ENCODE measurements at regions not wholly inside any gene's neighbourhood (a gene's known extent, or its start where the extent isn't known, plus 50 kb on each side); places are given as distances from the start of the nearest gene placed in this dataset.
A peak's percentile ranks its signal among the peaks of the same experiment; 100 is the strongest.

DNA sequence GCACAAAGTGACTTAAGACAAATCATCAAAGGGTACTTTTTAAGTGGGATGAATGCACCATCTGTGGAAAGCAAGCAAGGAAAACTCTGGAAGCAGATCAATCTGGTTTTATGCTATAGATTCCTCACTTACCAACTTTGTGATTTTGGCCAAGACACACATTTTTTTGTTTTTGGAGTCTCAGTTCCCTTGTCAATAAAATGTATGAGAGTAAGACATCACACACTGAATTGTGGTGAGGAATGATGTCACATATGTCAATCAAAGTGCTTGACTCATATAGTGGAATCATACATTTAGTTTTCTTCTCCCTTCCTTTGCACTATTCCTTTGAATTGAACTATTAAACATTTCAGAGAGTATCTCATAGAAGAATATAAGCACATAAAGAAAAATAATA lies 620.5 kb upstream of the CITED2 start:
- DNase-seq: peak; percentile 27

DNA sequence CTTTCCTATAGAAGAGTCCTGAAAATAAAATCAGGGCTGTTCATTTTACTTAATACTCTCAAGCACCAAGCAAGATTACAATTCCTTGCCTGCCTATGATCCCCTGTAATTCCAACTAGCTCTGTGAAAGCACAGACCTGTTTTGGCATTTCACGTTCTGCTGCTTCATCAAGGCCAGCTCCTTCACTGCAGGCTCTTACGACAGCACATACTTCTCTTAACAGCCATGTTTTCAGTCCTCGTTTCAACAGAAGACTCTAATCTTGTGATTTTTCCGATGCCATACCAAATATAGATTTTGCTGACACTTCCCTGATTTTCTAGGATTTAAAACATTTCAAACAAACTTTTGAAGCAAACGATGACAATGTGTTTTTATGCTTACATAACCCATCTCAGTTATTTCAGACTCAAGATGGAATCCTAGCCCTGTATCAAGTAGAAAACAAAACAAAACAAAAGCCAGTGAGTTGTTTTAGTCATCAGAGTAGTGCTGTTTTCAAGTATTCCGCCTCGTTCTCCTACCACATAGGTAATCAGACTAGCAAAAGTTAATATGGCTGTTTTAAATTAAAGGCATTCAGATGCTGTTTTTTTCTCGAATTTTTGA lies 616.5 kb upstream of the CITED2 start:
- peak; percentile 34 for DNase-seq

DNA sequence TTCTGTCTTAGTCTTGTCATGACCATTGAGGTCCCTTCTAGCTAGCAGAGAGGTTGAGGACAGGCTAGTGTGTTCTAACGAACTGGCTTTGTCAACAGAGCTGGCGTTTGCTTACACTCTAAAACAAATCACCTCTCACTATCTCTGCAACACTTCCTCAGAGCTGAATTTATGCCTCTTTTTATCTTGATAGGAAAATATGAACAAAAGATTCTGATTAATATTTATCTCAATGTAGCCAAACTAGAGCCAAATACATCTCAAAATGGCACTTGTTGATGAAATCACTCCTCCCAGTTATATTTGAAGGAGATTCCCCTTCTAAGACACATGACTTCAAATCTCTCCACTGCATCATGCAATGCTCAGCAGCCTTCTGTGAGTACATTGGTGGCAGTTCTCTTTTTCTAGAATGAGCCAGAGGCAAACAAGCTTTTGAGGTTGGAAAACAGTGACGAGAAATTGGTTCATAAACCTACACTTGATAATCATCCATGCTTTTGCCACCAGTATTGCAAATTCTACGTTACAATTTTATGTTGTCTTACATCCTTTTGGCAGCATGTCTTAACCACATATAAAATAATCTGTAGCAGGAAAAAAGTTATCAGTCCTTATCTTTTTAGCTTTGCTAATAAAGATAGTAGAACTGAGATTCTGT lies 615.7 kb upstream of the CITED2 start:
- DNase-seq: no peak

DNA sequence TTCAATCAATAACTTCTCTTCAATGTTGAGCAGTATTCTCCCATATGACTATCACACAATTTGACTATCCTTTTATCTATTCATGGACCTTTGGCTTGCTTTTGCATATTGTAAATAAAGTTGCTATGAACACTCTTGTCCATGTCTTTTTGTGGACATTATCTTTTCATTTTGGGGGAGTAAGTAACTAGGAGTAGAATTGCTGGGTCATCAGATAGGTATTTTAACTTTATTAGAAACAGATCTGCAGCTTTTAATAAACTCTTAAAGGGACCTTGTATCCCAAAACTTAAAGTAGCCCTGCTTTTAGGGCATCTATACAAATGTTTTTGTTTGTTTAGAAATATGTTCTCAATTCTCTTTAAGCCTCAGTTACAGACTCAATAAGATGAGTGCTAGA lies 614.2 kb upstream of the CITED2 start:
- peak; percentile 64 for DNase-seq

DNA sequence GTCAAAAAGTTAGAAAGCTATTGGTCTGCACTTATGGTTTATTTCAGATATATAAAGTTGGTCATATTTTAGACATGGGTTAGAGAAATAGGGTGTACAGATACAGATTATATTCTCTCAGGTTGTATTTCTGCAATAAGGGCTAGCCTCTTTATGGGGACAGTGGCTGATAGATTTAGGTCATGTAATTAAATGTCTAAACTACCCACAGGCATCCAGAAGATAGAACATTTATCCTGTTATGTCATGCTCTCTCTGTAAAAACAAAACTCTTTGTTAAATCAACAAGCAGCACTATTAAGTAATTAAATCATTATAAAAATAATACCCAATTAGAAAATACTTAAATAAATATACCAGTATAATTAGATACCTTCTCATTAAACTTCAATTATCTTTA lies 612.6 kb upstream of the CITED2 start:
- no peak for DNase-seq

DNA sequence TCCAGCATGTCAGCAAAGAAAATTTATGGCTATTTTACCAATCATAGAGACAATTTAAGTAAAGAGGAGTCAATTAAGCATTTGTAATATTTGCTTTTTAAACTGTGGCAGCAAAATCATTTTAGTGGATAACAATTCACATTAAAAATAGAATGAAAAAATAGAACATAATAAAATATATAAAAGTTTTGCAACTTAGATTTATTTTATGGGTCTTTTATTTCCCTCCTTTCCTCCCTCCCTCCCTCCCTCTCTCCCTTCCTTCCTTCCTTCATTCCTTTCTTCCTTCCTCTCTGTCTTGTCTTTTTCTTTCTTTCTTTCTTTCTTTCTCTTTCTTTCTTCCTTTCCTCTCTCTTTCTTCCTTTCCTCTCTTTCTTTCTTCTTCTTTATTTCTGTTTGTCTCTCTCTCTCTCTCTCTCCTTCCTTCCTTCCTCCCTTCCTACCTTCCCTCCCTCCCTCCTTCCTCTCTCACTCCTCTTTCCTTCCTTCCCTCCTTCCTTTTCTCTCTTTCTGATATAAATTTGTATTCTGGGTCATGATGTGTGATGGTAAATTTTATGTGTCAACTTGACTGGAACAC lies 610.9 kb upstream of the CITED2 start:
- DNase-seq: no peak

DNA sequence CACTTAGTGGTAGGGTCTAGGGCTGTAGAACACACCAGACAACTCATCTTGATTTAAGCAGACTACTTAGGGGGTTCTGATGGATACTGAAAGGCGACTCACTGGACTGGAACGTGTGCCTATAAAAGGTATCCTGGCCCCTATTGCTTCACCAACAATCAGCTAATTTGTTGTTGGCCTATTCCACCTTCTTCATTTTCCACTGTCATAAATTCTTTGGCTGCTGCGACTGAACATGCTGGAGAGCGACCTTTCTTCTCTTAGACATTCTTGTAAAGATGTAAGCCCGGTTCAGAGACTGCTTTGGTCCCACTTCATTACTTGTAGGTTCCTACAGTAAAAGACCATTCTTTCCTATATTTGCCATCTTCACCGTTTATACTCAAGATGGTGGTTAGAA lies 609.9 kb upstream of the CITED2 start:
- no peak for DNase-seq

DNA sequence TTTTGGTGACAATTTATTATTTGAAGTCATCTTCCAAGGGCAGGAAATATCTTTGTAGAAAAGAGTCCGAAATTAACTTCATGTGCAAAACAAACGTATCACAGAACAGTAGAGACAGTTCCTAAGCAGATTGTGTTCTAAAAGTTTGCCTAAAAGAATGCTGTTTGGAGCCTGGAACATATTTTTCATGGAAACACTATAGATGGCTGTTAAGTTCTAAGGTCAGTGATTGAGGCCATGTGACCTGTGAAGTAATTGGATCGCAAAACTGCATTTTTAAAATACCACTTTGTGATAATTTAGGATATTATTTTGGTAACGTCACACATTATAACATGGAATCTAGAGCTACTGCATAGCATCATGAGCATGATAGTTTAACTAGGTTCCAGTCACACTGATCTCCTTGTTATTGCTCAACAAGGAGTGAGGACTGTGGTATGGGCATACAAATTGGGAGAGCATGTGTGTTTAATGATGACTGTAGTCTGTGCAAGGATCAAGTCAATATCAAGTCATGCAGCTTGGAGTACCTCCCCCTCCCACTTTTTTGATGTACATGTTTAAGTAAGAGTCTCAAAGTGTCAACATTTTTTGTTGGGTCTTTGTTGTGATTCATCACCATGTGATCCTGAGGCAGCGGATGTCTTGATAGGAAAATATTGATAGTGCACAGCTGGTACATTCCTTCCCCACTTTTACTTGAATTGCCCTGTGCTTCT lies 609.3 kb upstream of the CITED2 start:
- peak; percentile 87 for DNase-seq

DNA sequence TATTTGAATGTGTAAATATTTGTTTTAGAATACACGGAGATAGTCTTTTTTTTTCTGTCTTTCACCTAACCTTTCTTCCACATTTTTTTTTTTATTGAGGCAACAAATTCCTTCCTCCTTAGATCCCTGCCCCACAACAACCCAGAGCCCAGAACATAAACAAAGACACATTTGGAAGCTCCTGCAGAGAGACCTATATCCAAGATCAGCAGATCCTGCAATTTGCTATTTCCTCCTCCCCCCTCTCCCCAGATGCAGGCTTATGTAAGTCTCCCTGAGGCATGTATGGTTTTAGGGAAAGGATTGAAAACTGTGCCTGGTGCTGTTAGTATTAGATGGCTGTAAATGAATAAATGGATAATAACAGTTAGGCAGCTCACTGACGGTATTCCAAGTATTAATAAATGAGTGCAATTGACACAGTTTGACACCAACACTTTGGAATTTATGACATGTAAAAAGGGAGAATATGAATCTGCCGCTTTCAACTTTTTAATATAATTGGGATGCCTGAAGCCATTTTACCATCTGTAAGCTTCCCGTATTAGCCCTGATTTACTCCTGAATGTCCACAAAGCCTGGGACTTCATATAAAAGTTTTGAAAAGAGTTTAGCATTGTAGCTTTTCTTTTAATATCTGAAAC lies 608.3 kb upstream of the CITED2 start:
- DNase-seq: peak; percentile 94

DNA sequence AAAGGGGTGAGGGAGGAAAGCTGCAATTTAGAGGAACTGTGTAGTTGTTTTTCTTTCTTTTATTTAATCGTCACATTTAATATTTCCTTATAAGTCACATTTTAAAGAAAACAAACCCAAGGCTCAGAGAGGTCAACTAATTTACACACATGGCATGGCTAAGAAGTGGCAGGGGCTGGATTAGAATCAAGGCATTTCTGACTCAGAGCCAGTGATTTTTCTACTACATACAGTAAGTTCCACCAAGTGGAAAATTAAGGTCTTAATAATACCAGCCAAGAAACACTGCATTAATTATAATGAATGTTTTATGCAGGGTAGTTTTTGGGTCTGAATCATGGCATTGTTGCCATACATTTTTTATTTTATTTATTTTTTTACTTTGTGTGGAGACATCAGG lies 607.7 kb upstream of the CITED2 start:
- peak; percentile 61 for DNase-seq

DNA sequence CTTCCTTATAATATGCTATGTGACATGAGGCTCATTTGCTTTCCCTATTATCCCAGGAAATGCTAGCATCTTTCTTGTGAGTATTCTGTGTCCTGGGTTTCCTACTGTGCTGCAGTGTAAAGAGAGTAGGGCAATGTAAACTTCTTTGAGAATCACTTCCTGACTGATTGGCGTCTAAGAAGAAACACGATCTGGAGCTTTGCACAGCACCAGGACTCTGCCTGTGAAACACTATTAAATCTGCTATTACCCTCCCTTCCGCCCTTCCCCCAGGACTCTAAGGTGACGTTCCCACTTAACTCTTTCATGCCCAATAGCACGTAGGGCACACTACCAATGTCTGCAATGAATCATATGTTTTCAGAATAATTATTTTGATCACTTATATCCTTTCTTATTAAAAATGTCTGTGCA lies 607.3 kb upstream of the CITED2 start:
- DNase-seq: peak; percentile 85

DNA sequence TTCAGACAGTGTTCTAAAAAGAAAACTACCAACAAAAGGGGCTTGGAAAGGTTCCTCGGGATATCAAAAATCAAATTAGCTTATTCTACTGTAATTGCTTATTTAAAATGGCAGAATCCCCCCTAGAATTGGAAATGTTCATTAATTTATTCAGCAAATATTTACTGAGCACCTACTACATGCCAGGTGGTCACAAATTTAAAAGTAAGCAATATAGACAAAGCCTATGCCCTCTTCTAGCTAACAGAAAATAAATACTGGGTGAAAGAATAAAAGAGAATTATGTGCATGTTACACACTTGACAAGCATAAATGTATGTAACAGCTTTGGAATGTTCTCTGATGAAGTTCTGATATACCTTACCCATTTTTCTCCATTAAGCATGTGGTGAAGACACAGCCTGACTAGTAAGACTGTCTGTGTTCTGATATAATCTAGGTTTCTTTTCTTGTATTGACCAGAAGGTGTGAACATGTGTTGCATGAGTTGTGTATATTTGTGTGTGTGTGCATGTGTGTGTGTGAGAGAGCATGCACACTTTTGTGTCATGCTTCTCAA lies 606.7 kb upstream of the CITED2 start:
- peak; percentile 65 for DNase-seq

DNA sequence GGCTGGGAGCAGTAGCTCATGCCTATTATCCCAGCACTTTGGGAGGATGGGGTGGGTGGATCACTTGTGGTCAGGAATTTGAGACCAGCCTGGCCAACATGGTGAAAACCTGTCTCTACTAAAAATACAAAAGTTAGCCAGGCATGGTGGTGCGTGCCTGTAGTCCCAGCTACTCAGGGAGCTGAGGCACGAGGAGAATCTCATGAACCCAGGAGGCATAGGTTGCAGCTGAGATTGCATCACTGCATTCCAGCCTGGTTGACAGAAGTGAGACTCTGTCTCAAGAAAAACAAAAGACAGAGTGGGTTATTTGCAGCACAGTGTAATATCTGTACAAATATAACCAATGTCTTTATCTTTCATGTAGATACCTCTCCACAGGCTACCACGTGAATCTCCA lies 606.2 kb upstream of the CITED2 start:
- peak; percentile 75 for DNase-seq

DNA sequence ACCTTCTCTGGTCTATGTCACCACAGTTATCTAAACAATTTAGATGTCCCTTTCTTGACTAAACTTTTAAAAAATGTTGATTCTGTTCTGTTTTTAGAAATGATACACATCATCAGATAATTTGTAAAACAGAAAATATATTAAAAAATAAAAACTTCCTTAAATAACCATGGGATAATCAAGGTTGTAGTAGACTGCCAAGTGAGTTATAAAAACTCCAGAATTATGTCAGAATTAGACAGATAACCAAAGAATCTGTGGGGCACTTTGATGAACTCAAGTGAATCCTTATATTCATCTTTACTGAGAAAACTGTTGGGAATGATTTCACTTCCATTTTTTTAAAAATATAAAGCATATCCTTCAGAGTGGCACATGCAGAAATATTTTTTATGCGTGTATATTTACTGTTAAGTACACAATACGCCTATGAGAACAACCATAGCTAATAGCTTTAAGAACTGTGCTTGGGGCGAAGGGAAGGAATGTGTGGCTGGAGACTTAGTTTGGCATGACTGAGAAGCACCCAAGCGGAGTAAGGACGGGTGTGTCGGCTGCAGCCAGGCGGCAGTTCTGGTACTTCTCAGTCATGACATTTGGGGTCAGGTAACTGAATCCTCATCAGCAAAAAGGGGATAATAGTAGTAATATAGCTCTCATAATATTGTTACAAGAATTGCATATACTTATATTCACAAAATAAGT lies 604.7 kb upstream of the CITED2 start:
- no peak for DNase-seq

DNA sequence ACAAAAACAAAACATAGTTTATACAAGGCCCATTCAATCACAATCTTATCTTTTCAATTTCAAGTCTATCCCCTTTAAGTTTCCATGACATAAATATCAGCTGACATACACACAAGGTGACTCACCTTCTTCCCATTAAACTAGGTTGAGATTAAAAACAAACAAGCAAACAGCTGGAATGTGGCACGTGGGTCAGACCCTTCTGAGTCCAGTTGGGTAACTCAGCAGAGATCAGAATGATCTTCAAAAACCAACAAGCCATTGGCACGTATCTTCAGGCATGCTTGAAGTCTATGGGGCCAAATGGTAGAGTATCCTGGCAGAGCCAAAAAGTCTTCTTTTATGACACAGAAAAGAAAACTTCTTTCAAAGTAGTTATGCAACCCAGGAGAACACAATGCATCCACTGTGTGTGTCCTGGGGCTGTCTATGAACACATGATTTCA lies 603.5 kb upstream of the CITED2 start:
- DNase-seq: peak; percentile 47

DNA sequence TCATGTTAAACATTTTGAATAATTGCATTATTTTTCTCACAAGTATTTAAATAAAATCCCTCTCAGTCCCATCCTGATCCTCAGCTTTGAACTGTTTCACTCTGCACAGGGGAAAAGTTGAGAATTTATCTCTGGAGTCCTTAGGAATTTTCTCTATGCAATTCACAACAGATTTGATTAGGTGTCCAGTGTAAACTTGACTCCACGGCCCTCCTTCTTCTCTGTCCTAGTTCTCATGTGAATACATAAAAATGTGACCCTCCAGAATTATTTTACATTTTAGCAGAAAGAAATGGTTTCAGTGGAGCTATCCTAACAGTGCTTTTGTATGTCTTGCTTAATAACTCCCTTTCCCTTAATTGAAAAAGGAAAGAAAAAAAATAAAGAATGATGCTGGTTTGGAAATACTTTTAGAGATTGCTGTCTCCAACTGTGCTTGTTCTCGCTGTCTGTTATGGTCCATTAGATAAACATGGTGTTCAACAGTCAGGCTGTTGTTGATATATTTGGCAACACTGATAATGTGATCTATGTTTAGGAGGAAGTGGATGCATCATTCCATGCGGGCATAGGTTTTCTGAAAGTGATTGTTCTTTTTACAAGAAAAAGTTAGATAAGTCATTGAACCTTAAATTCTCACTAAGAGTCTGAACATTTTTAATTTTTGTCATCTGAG lies 599.4 kb upstream of the CITED2 start:
- peak; percentile 73 for DNase-seq

DNA sequence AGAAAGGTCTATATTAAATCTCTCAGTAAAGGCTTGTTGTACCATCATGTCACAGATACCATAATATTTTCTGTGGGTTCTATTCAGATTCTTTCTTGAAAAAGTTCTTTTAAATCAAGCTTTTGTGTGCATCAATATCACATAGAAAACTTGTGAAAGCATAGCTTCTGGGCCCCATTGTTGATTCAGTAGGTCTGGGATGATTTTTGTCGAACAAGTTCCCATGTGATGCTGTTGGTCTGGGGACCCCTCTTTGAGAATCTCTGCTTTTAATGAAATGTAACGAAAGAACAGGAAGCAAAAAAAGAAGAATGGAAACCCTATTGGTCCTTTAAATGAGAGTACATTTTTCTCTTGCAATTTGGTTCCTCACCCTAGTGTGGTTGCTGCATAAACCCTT lies 597.7 kb upstream of the CITED2 start:
- DNase-seq: no peak

DNA sequence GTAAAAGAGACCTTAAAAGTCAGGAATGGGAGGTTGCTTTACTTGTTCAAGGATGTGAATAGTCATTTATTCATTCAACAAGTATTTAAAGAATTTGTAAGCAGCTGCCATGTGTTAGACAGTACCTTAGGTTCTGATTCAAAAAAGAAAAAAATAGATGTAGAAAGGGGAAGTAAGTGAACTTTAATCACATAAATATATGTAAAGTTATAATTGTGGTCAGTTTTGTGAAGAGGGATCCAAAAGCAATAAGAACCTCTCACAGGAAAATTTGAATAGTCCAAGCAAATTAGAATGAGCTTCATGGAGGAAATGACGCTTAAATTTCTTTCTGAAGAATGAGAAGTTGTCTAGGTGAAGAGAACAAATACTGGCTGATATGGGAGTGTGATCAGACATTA lies 596.1 kb upstream of the CITED2 start:
- peak; percentile 54 for DNase-seq

DNA sequence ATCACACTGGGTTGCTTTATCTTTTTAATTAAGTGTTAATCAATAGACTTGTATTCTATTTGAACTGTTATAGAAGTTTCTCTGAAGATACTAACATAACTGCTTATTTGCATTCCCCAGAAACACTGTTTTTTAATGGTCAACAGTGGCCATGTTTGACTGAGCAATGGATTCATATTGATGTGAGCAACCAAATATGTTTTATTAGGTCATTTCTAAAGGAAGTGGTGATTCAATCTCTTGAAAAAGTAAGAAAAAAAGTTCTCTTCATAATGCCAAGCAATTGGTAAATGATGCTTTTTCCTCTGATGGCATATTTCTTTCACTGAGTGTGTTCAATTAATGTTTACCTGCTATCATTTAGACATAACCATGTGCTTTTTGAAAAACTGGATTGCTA lies 593.0 kb upstream of the CITED2 start:
- DNase-seq: peak; percentile 22

DNA sequence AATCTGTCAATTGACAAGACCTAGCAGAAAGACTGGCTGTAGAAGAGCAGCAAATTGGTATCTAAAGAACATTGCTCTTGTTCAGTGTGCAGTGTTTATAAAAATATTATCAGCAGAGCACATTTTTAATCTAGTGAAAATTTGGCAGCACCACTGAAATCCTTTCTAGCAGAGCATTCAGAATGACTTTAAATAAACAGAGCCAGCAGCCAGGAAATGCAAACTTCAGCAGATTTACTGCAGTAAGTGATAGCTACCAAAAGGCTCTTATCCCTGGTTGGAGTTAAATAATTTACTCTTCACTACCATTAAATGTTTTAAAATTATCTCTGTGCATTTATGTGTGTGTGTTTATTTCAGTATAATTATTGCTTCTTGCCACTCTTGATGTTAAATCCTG lies 590.9 kb upstream of the CITED2 start:
- DNase-seq: peak; percentile 43

DNA sequence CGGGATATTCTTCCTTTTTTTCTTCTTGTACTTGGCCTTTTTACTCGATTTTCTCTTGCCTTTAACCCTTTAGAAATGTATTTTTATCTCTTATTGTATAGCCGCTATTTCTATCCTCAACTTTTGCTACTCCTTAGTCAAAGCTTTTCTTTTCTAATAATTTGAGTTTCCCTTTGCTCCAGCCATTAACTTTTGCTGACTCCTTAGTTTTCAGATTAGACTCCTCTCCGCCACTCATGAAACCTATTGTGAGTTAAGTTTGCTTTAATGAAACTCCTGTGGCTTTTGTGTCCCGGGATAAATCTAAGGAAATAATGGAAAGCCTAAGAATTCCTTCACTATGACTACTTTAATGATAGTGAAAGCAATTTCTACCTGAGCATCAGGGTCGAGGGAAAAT lies 590.3 kb upstream of the CITED2 start:
- no peak for DNase-seq

All from fibroblast of skin of right quadriceps (primary cell).